Spleen (tissue), 7 donors: ENCODE measurements at regions not wholly inside any gene's neighbourhood (a gene's known extent, or its start where the extent isn't known, plus 50 kb on each side); places are given as distances from the start of the nearest gene placed in this dataset.
"Not testable (repeated sequence)": the region's sequence is repeated elsewhere in the genome, so short reads cannot be mapped to it uniquely, and the experiment has no call there.

Experiments
- CTCF ChIP-seq, 11 experiments: fragments of 200-600 bp in 7 of 11; fragments of 450-650 bp in 4 of 11; sonication (generic) in 4 of 11; IDR thresholded peaks in 8 of 11; conservative IDR thresholded peaks in 3 of 11; 1 replicate in 7 of 11; 2 replicates in 4 of 11; pipeline versions ENCODE4 v1.4.0 to v1.8.0; 2016 to 2021; ENCODE audit warnings: antibody characterized with exemption in 11 of 11, inconsistent platforms in 4 of 11, mild to moderate bottlenecking in 1 of 11
- POLR2A ChIP-seq, 3 donors: fragments of 450-650 bp; IDR thresholded peaks; one replicate each; pipeline ENCODE4 v1.5.1; 2017; ENCODE audit warnings: antibody characterized with exemption in 3 of 3, mild to moderate bottlenecking in 1 of 3
- donor health status: DM: no; HTN: no; CAD: no; lungs with moderate emphysema.
- donor health status: DM: no; HTN: no; CAD: no.
- donor health status: DM: no; HTN: no; CAD: no.

DNA sequence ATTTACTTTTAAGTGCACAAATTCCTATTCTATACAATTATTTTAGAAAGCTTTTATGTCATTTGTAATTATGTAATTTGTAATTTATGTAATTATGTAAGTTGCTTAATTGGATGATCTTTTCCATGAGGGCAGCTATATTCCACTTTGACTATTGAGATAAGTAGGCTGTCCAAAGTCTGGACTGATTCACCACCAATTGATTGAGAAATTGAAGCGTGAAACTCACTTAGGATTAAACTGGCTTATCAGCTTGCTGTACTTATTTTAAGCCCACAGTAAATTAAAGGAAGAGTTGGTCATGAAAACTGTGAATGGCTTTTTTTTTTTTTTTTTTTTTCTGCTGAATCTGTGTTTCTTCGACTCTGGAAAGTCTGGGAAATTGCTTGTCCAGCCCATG, 87.4 kb downstream of the UGT2B28 start:
- not testable (repeated sequence) for TF ChIP-seq CTCF (IDR thresholded peaks at IDR 0.05 in 8 of 11, conservative IDR thresholded peaks at IDR 0.05 in 3 of 11); POLR2A (IDR thresholded peaks at IDR 0.05)
